Endothelial cell of umbilical vein (primary cell): ENCODE measurements at regions not wholly inside any gene's neighbourhood (a gene's known extent, or its start where the extent isn't known, plus 50 kb on each side); places are given as distances from the start of the nearest gene placed in this dataset.
"Not testable (repeated sequence)": the region's sequence is repeated elsewhere in the genome, so short reads cannot be mapped to it uniquely, and the experiment has no call there.

ENCODE experiments used
- BruUV-seq: library from RNA; stranded (reverse); fragments of 400-500 nt; replicated peaks from 2 replicates; lab custom pipeline; 2021; lab: Mats Ljungman, UMichigan
- CTCF ChIA-PET: fragments of 300-600, 350-600 bp; sonication (Branson Sonifier 250); formaldehyde crosslinking; loops from one replicate; lab custom pipeline; 2021; ENCODE audit warnings: antibody characterized with exemption, inconsistent platforms; lab: Charles Lee
- POLR2A ChIA-PET: fragments of 300-600, 350-600 bp; sonication (Branson Sonifier 250); formaldehyde crosslinking; loops from one replicate; lab custom pipeline; 2021; ENCODE audit warnings: antibody characterized with exemption, inconsistent platforms; lab: Charles Lee
- DNase-seq: peaks from one replicate; pipeline ENCODE4 v3.0.0-alpha.2; 2011; ENCODE audit warnings: low read depth, low spot score
- FAIRE-seq: peaks from 2 replicates; lab custom pipeline; 2011; peaks lifted over from hg19 to GRCh38; lab: Jason Lieb, UNC
- H2AFZ ChIP-seq: 2 replicates; pipeline ENCODE4 v1.6.0; 2012; ENCODE audit warnings: low read depth, low read length, control low read depth, inconsistent platforms
- H3K27ac ChIP-seq: 2 replicates; pipeline ENCODE4 v1.5.1; 2011; ENCODE audit warnings: low read depth, mild to moderate bottlenecking, control low read depth, low read length, moderate library complexity; ENCODE audit not compliant: insufficient read depth
- H3K27me3 ChIP-seq, 2 experiments: 2 replicates each; pipeline versions ENCODE4 v1.6.0 to v1.6.1; 2011; ENCODE audit warnings: low read length in 2 of 2, mixed read lengths in 1 of 2; ENCODE audit not compliant: control insufficient read depth in 2 of 2, insufficient read depth in 2 of 2
- H3K36me3 ChIP-seq, 2 experiments: 2 replicates in 1 of 2; 3 replicates in 1 of 2; pipeline ENCODE4 v1.5.1; 2011; ENCODE audit warnings: low read length in 2 of 2, mild to moderate bottlenecking in 1 of 2, moderate library complexity in 1 of 2; ENCODE audit not compliant: control insufficient read depth in 2 of 2, insufficient read depth in 2 of 2; ENCODE audit errors: extremely low read depth in 1 of 2
- H3K4me1 ChIP-seq: 3 replicates; pipeline ENCODE4 v1.5.1; 2011; ENCODE audit warnings: mild to moderate bottlenecking, low read length; ENCODE audit not compliant: control insufficient read depth, insufficient read depth; ENCODE audit errors: extremely low read depth
- H3K4me2 ChIP-seq: 2 replicates; pipeline ENCODE4 v1.6.1; 2011; ENCODE audit warnings: low read length, control low read depth, mixed read lengths; ENCODE audit not compliant: insufficient read depth
- H3K4me3 ChIP-seq, 3 experiments: fragments of 200-600 bp in 1 of 3; sonication (generic), shearing (Covaris generic) in 1 of 3; replicated peaks in 1 of 3; 2 replicates each; pipeline ENCODE4 v1.5.1; 2011 to 2016; ENCODE audit warnings: control low read depth in 3 of 3, low read length in 3 of 3, mild to moderate bottlenecking in 2 of 3, inconsistent platforms in 1 of 3, low read depth in 1 of 3, moderate library complexity in 1 of 3; ENCODE audit not compliant: insufficient read depth in 1 of 3
- H3K79me2 ChIP-seq: 2 replicates; pipeline ENCODE4 v1.6.0; 2012; ENCODE audit warnings: low read length, inconsistent platforms; ENCODE audit not compliant: control insufficient read depth, insufficient read depth
- H3K9ac ChIP-seq: replicated peaks from 2 replicates; pipeline ENCODE3; 2011; ENCODE audit warnings: low read length, control low read depth; ENCODE audit not compliant: insufficient read depth; ENCODE audit errors: extremely low read depth
- H3K9me1 ChIP-seq: replicated peaks from 3 replicates; pipeline ENCODE4 v1.6.0; 2011; ENCODE audit warnings: mild to moderate bottlenecking, low read length; ENCODE audit not compliant: control insufficient read depth, insufficient read depth; ENCODE audit errors: extremely low read depth
- H3K9me3 ChIP-seq: replicated peaks from 2 replicates; pipeline ENCODE4 v1.5.1; 2012; ENCODE audit warnings: low read length, inconsistent platforms; ENCODE audit not compliant: control insufficient read depth, insufficient read depth
- H4K20me1 ChIP-seq: replicated peaks from 2 replicates; pipeline ENCODE3; 2011; ENCODE audit warnings: mild to moderate bottlenecking, low read length; ENCODE audit not compliant: control insufficient read depth, insufficient read depth; ENCODE audit errors: extremely low read depth
- EZH2 ChIP-seq: IDR thresholded peaks from 2 replicates; pipeline ENCODE4 v1.6.1; 2012; ENCODE audit warnings: borderline replicate concordance, low read depth, mild to moderate bottlenecking, moderate library complexity, low read length, inconsistent platforms; ENCODE audit not compliant: severe bottlenecking
- FOS ChIP-seq: IDR thresholded peaks from 2 replicates; pipeline ENCODE4 v1.6.1; 2011; ENCODE audit warnings: mild to moderate bottlenecking, low read length, moderate library complexity, borderline replicate concordance; ENCODE audit not compliant: insufficient read depth
- GATA2 ChIP-seq: IDR thresholded peaks from 2 replicates; pipeline ENCODE4 v1.7.0; 2011; ENCODE audit warnings: low read depth, mild to moderate bottlenecking, moderate library complexity, mixed read lengths, low read length; ENCODE audit not compliant: insufficient read length, insufficient read depth
- JUN ChIP-seq: IDR thresholded peaks from 2 replicates; pipeline ENCODE4 v1.6.1; 2011; ENCODE audit warnings: borderline replicate concordance, low read depth; ENCODE audit not compliant: insufficient read length, insufficient read depth
- MYC ChIP-seq: IDR thresholded peaks from one replicate; pipeline ENCODE4 v1.6.1; 2011; ENCODE audit warnings: mild to moderate bottlenecking, low read depth, low read length
- POLR2A ChIP-seq: IDR thresholded peaks from 2 replicates; pipeline ENCODE4 v1.6.1; 2012; ENCODE audit warnings: low read depth, mild to moderate bottlenecking, control low read depth, low read length
- POLR2AphosphoS5 ChIP-seq: IDR thresholded peaks from 2 replicates; pipeline ENCODE4 v1.6.1; 2012; ENCODE audit warnings: low read depth, mild to moderate bottlenecking, control low read depth, low read length, moderate library complexity; ENCODE audit not compliant: insufficient read depth
- dilution Hi-C: fragments of 300-500 bp; cut with MboI; formaldehyde crosslinking; loops from one replicate; pipeline ENCODE4 v1.15.0; 2019; ENCODE audit warnings: low sequenced_read_pairs; ENCODE audit not compliant: extremely low pct_ligation_motif_present
- intact Hi-C: fragments of 100-400 bp; cut with micrococcal nuclease; formaldehyde crosslinking; loops from one replicate; pipeline ENCODE4 v1.10.0; 2022

DNA sequence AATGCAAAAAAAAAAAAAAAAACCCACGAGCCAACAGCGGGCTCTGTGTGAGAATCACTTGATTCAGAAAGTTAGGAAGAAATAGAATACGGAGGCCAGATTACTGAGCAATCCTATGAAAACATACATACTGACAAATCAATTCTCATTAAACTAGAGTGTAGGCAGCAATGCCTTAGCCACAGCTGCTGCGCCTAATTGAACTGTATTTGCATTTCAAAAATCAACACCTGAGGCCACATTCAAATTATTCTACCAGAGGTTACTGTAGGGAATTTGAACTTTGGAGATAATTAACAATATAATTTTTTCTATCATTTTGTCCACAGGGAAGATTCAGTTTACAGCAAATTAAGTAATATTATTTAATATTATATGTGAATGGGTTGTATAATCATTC lies 138.4 kb upstream of the PLD5 start:
- Histone ChIP-seq H3K79me2 (no peaks in the 10 kb centered on the region), H2AFZ (no peak overlapping the region), H3K9ac (no peak overlapping the region), H4K20me1 (no peaks in the 10 kb centered on the region), H3K9me1 (no peaks in the 10 kb centered on the region), H3K36me3 (no peaks in the 10 kb centered on the region), H3K27ac (no peak overlapping the region), H3K9me3 (peaks cover 1% of the 10 kb centered on the region), H3K4me1 (no peaks in the 10 kb centered on the region), H3K4me2 (no peak overlapping the region), H3K27me3 (no peaks in the 10 kb centered on the region), H3K4me3 (no peak overlapping the region)
- POLR2A ChIA-PET: no interaction called here
- TF ChIP-seq JUN: no peak
- TF ChIP-seq GATA2: no peak
- TF ChIP-seq POLR2A: no peak
- TF ChIP-seq POLR2AphosphoS5: no peak
- no peak for TF ChIP-seq MYC
- TF ChIP-seq EZH2: no peak
- TF ChIP-seq FOS: no peak
- BruUV-seq: no TSS peak
- FAIRE-seq (no peak), DNase-seq (no peak)
- dilution Hi-C loops: no loop called here
- CTCF ChIA-PET: no interaction called here
- intact Hi-C loops: no loop called here

GRCh38 chr1:242653772-242654171 lies 129.3 kb upstream of the PLD5 start:
- H3K9me3 ChIP-seq, H3K4me3 ChIP-seq, FAIRE-seq, H3K27me3 ChIP-seq, DNase-seq, H3K4me2 ChIP-seq, intact Hi-C loops, H3K27ac ChIP-seq, H3K9ac ChIP-seq, H2AFZ ChIP-seq, BruUV-seq, dilution Hi-C loops, H3K79me2 ChIP-seq, H3K36me3 ChIP-seq, CTCF ChIA-PET, H4K20me1 ChIP-seq, H3K9me1 ChIP-seq, POLR2A ChIA-PET, H3K4me1 ChIP-seq: not testable (repeated sequence)
